LoVo (cell line): ENCODE measurements at regions not wholly inside any gene's neighbourhood (a gene's known extent, or its start where the extent isn't known, plus 50 kb on each side); places are given as distances from the start of the nearest gene placed in this dataset.
A peak's percentile ranks its signal among the peaks of the same experiment; 100 is the strongest.
"Not testable (repeated sequence)": the region's sequence is repeated elsewhere in the genome, so short reads cannot be mapped to it uniquely, and the experiment has no call there.

Experiments used
- DNase-seq: peaks from one replicate; pipeline ENCODE4 v3.0.0-alpha.2; 2016; ENCODE audit warnings: low spot score

DNA sequence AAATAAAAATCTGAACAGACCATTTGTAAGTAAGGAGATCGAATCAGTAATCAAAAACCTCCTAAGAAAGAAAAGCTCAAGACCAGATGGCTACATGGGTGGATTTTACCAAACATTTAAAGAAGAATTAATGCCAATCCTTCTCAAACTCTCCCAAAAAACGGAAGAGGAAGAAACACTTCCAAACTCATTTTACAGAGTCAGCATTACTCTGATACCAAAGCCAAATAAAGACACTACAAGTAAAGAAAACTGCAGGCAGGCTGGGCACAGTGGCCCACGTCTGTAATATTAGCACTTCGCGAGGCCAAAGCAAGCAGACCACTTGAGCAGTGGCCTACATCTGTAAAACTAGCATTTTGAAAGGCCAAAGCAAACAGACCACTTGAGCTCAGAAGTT lies 159.8 kb downstream of the DPY19L2 start:
- DNase-seq, result no peak

DNA sequence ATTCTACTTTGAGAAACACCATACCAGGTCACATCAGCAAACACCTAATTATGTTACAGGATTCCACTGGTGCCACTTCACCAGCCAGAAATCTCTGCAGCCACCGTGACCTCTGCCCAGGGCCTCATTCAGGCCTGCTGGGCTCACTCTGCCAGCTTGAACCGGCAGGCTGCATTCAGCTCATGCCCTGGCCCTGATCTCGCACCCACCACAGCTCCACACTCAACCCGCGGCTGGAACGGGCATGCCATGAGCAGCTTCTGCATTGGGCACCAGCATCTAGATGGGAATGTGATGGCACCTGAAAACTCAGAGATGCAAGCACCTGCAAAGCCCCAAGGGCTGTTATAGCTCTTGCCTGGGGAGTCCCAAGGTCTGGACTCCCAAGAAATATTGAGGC lies 168.7 kb downstream of the DPY19L2 start:
- no peak for DNase-seq

DNA sequence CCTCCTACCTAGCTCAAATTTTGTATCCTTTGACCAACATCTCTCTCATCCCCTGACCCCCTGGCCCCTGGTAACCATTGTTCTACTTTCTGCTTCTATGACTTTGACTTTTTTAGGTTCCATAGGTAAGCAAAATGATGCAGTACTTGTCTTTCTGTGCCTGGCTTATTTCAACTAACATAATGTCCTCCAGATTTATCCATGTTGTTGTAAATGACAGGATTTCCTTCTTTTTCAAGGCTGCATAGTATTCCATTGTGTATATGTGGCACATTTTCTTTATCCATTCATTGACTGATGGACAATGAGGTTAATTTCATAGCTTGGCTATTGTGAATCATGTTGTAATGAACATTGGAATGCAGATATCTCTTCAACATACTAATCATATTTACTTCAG lies 170.1 kb downstream of the DPY19L2 start:
- DNase-seq, result no peak

DNA sequence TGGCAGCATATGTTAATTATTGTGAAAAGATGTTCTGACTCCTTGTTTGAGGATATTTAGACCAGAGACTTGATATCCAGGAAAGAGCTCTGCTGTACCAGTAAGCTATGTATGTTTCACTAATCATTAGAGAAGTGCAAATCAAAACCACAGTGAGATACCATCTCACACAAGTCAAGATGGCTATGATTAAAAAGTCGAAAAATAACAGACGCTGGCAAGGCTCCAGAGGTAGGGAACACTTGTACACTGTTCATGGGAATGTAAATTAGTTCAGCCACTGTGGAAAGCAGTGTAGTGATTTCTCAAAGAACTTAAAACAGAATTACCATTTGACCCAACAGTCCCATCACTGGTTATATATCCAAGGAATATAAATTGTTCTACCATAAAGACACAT lies 171.6 kb downstream of the DPY19L2 start:
- DNase-seq, result no peak

DNA sequence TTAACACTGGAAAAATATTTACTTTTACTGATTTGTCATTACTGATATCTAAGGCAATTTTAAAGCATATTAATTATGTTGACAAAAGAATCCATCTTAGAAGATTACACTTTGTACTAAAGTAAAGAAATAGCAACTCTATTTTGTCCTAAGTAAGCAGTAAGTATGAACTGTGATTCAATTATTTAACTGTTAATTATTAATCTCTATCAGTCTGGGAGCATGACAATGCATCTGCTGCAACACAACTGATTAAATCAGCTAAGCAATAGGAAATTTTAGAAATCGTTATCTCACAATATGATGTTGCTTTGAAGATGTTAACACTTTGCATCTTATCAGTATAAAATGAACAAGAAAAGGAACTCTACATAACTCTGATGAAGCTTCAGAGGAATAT lies 172.3 kb downstream of the DPY19L2 start:
- DNase-seq, result no peak

DNA sequence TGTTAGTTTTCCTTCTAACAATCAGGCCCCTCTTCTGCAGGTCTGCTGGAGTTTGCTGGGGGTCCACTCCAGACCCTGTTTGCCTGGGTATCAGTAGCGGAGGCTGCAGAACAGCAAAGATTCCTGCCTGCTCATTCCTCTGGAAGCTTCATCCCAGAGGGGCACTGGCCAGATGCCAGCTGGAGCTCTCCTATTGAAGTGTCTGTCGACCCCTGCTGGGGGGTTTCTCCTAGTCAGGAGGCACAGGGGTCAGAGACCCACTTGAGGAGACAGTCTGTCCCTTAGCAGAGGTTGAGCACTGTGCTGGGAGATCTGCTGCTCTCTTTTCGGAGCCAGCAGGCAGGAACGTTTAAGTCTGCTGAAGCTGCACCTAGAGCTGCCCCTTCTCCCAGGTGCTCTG lies 174.9 kb downstream of the DPY19L2 start:
- not testable (repeated sequence) for DNase-seq

DNA sequence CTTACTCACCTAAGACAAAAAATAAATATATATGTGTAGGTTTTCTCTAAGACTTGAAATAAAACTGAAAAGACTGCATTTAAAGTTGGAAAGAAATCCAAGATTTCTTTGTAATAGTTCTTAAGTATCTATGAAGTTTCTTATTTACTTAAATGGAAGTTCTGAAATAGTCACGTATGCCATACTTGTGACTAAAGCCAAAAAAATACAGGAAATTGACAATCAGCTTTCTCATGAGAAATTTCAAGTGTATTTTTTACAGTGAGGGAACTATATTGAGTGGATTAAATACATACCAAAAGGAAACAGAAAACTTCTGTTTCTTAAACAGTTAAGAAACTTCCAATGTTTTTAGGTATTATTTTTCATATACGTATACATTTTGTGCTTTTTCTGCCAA lies 188.1 kb downstream of the DPY19L2 start:
- no peak for DNase-seq

DNA sequence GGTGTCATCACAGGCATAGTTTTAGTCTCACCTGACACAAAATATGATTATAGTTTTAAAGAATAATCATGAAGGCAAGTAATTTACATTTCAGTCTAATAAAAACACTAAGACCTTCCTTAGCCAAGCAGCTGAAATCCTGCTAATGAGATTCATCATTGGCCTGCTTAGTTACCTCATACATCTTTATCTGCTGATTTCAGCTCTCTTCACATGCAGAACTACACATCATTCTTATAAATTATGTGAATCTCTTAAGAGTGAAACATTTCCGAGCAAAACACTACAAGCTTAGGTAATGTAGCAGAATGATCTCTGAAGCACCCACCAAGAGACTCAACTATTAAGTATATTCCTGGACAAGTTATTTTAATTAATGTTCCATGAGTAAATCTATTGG lies 198.1 kb downstream of the DPY19L2 start:
- DNase-seq, result no peak

DNA sequence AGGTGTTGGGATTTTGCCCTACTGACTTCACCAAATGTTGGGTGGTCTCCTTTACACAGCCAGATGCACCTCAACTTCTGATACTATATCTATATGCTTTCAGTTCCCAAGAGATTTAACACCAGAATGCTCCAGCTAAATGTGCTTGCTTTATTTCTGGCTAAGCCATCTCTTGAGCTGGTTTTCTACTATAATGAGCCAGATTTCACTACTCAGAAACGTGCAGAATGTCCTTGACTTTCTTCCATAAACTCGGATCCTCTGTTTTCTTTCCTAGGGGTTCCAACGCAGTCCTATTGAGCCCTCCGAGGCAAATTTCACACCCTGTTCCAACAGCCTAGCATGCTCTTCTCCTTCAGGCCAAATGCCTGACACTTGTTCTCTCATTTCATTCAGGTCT lies 200.3 kb downstream of the DPY19L2 start:
- no peak for DNase-seq

DNA sequence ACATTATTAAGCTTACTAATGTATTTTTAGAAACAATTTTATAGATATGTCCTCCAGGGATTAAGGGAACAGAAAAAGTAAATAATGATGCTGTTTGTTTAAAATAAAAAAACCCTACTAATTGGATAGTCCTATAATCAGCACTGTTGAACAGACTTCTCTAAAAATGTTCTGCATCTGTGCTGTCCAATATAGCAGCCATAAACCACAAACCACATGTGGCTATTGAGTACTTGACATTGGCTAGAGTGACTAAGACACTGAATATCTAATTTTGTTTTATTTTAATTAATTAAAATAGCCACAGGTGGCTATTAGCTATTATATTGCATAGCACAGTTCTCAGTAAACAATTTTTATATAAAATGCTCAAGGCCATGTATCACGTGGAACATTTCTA lies 210.4 kb downstream of the DPY19L2 start:
- no peak for DNase-seq

DNA sequence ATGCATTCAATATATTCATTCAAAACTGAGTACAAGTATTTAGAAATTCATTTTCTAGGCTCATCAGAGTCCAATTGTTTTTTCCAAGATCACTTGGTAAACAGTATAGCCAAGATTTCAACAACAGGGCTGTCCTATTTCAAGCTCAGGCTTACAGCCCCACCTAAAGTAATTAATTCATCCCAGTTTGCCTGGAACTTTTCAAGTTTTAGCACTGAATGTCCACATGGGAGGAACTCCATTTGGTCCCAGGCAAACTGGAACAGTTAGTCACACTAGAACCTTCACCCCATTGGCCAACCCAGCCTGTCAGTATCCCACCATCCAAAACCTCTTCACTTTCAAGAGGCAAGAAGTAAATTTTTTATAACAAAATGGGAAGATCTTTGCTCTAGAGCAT lies 210.9 kb downstream of the DPY19L2 start:
- DNase-seq, result no peak

DNA sequence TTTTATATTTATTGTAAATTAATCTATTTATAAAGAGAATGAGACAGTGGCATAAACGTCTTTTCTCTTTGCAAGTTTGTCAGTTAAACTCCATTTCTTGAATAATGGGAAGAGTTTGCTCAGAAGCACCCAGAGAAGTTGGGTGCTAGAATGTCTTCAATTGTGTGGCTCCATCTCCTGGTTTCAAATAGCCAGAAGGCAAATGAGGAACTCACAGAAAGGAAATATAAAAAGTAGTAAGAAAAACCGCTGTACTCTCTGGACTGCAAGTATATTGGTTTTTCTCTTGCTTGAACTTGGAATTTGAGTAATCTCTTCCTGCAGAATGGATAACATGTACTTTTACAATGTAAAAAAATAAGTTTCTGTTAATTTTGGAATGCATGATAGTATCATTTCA lies 217.5 kb downstream of the DPY19L2 start:
- DNase-seq, result no peak

DNA sequence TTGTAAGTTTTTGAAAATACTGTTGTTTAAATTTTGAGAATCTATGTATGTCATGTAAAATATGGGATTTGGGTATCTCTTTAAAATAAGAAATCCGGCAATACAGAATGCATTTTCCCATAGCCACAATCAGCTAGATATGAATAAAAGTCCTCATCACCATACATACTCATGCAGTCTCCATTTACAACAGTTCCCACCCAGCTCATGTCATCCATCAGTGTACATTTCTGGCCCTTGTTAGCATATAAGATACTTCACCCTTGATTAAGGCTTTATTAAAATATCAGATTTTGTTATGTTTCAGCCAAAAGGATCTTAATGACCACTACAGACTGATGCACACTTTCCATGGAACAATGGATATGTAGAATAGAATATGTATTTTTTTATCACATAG lies 218.0 kb downstream of the DPY19L2 start:
- no peak for DNase-seq

DNA sequence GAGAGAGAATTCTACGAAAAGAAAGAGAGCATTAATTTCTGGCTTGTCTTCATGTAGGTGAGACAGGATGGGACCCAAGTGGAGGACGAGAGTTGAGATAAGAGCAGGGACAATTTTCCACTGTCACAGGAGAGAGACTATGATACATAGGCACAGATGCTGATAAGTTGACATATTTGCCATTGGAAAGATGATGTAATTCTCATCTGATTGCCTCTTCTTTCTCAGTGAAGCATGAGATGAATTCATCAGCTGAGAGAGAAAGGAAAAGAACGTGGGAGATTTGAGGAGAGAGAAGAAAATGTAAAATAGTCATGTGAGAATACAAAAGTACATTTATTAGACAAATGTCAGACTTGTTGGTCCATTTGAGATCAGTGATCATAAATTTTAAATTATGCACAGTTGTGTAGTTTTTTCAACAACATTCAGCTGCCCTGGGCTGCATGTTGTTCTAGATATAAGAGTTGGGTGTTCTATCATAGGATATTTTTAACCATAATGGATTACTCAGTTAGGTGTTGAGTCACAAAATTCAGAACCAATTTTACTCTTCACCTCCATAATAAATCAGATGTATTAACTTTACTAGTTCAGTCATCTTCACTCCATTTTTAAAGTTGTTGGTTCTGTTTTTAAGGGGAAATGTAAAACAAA lies 222.9 kb downstream of the DPY19L2 start:
- no peak for DNase-seq

DNA sequence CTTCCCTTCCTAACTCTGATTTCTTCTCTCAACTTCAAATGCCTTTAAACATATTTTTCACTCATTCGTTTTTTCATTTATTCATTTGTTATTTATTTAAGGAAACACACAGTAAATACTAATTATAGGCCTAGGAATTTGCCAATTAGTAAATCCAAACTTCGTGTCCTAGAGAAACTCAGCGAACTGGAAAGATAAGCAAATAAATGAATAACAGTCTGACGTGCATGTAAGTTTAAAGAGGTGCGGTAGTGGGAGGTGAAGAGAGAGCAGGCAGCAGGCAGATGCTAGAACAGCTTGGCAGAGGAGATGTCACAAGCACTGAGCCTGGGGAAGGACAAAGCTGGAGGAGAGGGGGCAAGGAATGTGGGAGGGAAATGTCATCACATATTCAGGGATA lies 228.2 kb downstream of the DPY19L2 start:
- no peak for DNase-seq

DNA sequence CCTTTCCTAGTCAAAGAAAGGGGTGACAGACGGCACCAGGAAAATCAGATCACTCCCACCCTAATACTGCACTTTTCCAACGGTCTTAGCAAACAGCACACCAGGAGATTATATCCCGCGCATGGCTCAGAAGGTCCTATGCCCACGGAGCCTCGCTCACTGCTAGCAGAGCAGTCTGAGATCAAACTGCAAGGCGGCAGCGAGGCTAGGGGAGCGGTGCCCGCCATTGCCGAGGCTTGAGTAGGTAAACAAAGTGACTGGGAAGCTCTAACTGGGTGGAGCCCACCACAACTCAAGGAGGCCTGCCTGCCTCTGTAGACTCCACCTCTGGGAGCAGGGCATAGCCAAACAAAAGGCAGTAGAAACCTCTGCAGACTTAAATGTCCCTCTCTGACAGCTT lies 233.9 kb downstream of the DPY19L2 start:
- not testable (repeated sequence) for DNase-seq

DNA sequence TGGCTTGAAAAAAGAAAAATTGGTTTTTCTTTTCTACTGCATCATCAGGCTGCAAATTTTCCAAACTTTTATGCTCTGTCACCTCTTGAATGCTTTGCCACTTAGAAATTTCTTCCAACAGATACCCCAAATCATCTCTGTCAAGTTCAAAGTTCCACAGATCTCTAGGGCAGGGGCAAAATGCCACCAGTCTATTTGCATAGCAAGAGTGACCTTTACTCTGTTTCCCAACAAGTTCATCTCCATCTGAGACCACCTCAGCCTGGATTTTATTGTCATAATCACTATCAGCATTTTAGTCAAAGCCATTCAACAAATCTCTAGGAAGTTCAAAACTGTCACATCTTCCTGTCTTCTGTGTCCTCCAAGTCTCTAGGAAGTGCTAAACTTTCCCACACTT lies 240.3 kb downstream of the DPY19L2 start:
- not testable (repeated sequence) for DNase-seq

DNA sequence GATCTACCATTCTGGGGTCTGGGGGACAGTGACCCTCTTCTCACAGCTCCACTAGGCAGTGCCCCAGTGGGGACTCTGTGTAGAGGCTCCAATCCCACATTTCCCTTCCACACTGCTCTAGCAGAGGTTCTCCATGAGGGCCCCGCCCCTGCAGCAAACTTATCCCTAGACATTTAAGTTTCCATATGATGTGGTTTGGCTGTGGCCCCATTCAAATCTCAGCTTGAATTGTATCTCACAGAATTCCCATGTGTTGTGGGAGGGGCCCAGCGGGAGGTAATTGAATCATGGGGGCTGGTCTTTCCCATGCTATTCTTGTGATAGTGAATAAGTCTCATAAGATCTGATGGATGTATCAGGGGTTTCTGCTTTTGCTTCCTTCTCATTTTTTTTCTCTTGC lies 241.3 kb downstream of the DPY19L2 start:
- DNase-seq, result not testable (repeated sequence)

DNA sequence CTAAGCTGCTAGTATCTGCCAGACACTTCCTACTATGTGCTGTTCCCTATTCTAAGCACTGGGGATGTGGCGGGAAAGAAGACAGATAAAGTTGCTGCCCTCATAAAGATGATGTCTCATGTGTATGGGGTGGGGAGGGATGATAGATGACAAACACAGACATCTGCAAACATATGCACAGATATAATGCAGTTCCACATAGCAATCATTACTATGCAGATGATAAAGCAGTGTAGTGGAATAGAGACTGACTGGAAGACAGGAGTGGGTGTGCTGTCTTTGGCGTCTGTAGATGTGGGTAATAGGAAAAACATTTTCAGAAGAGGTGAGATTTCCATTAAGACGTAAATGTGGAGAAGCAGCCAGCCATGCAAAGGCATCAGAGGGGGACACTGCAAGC lies 243.6 kb downstream of the DPY19L2 start:
- no peak for DNase-seq

DNA sequence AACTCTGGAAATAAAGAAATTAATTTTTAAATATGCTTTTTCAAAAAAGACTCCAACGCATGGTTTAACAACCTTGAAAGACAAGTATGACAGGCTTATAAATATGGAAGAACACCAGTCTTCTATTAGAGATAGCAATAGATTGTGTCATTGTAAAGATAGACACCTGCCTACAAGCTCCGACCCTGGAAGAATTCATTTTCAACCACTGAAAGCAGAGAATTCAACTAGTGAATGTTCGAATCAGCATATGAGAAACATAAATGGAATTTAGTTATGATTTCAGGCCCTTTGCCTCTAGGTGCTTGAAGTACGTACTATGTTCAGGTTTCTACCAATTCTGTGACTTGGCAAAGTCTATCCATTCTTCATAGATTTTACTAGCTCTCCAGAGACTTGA lies 244.5 kb downstream of the DPY19L2 start:
- no peak for DNase-seq

DNA sequence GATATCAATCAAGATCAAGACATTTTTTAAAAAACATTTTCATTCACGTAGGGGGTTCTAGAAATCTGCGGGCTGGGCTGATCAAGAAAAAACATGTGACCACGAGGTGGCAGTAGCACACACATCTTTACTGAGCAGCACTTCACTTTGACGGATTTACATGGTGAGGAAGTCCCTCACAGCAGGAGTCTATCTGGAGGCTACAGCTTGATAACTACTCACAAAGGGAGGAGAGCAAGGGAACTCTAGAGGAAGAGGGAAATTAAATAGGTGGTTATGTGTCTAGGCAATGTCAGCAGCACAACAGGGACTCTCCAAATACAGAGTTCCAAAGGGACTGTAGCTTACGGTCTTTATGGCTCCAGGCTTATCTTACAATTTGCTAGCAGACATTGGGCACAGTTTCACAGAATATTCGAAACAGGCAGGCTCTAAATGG lies 248.1 kb downstream of the DPY19L2 start:
- peak; percentile 71 for DNase-seq

DNA sequence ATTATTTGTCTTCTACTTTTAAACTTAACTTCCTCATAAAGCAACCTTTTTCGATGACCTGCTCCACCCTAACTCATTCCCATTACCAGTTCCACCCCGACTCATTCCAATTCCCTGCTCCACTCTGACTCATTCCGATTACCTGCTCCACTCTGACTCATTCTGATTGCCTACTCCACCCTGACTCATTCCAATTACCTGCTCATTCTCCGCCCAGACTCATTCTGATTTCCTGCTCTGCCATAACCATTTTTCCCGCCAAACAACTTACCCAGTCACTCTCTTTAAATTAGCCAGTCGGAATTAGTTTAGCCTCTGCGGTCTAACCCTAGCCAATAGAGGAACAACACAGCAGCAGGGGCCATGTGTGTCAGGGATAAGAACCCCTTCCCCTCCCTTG lies 249.1 kb downstream of the DPY19L2 start:
- peak; percentile 45 for DNase-seq

DNA sequence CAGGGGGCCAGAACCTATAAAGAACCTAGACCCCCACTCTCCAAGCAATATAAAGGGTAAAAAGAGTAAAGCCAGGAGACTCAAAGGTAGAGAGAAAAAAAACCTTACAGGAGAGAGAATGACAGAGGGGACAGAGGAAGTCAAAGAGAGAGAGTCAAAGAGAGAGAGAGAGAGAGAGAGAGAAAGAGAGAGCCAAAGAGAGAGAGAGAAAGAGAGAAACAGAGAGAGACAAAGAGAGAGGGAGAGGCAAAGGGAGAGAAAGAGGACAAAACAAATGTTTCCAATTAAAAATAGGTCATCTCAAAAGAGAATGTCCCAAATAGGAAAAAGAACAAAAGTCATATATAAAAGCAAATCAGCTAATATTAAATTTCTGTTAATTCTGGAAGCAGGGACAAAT lies 251.5 kb downstream of the DPY19L2 start:
- DNase-seq, result no peak

DNA sequence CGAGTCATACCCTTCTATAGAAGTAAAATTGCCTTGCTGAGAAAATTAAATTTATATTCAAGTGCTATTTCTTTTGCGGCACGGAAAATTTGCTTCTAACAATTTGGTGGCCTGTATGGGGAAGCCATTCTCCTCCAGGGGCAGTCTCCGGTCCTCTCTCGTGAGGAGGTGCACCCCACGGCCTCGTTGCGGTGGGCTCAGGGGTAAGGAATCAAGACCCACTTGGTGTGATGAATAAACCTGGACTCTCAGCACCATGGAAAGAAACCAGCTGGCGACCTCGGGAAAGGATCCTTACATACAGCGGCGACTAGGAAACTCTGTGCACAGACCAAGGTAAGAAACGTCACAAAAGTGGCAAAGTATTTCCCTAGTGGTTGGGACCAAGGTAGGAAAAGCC lies 252.9 kb downstream of the DPY19L2 start:
- DNase-seq, result no peak

DNA sequence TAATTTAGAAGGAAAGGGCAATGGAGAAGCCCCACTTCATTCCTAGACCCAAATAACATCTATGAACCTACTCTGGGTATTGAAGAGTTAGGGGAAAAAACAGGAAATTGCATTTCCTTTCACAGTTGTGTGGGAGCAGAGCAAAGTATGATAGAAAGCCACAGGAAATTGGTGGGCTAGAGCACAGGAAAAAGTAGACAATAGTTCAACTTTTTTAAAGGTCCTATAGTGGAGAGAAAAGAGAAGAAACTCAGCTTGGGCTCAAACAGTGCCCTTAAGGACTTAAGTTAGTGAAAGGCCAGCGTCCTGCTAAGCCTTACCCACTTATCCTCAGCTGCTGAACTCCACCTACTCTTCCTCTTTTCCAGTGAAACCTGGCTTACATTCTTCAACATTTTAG lies 258.1 kb downstream of the DPY19L2 start:
- no peak for DNase-seq
